ENCODE measurements at regions not wholly inside any gene's neighbourhood (a gene's known extent, or its start where the extent isn't known, plus 50 kb on each side); places are given as distances from the start of the nearest gene placed in this dataset.

DNA sequence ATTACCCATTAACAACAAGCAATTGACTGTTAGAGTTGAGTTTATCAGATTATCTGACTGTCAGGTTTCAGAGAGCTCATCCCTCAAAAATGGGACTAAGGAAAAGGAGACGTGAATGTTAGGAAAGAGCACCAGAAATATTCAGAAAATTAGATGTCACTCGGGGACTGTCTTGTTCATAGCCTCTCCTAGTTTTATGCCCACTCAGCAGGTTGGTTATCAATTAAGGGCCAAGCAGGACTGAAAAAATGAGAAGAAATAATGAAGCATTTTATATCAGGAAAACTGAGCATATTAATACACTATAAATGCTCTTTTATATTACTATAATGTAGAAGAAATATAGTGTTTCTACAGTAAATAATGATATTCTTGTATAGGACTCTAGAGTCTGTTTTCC lies 188.1 kb upstream of the NRXN1 start:
- Histone ChIP-seq H3K4me2 (ENCODE audit: low read length) (no peak overlapping the region), H3K9ac (no peak overlapping the region), H3K79me2 (no peaks in the 10 kb centered on the region), H3K4me3 (ENCODE audit: low read depth, low read length) (no peak overlapping the region), H3K27ac (no peak overlapping the region), H2AFZ (no peak overlapping the region), H3K27me3 (ENCODE audit: control insufficient read depth, insufficient read depth, low read length) (no peaks in the 10 kb centered on the region), H3K4me1 (no peaks in the 10 kb centered on the region), H3K36me3 (ENCODE audit: control insufficient read depth, insufficient read depth, low read length) (no peaks in the 10 kb centered on the region), H3K9me3 (ENCODE audit: control insufficient read depth, low read length) (no peaks in the 10 kb centered on the region)
- TF ChIP-seq, protein P1, sequence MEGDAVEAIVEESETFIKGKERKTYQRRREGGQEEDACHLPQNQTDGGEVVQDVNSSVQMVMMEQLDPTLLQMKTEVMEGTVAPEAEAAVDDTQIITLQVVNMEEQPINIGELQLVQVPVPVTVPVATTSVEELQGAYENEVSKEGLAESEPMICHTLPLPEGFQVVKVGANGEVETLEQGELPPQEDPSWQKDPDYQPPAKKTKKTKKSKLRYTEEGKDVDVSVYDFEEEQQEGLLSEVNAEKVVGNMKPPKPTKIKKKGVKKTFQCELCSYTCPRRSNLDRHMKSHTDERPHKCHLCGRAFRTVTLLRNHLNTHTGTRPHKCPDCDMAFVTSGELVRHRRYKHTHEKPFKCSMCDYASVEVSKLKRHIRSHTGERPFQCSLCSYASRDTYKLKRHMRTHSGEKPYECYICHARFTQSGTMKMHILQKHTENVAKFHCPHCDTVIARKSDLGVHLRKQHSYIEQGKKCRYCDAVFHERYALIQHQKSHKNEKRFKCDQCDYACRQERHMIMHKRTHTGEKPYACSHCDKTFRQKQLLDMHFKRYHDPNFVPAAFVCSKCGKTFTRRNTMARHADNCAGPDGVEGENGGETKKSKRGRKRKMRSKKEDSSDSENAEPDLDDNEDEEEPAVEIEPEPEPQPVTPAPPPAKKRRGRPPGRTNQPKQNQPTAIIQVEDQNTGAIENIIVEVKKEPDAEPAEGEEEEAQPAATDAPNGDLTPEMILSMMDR (IDR thresholded peaks at IDR 0.05) = no peak

DNA sequence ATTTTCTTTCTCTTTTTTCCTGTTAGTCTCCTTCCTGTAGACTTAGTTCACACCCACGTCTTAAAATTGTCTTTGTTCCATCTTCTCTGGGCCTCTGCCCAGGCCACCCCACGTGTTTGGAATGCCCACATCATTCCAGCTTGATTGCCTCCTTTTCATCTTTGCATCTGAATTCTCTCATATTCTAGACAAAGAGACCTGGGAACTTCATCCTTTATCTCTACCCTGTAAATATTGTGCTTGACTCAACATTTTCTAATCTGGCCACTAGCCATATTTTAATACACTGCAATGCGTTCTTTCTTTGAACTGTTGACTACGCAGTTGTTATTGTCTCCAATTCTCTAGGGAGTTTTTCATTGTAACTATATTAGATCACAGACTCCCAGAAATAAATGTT lies 187.5 kb upstream of the NRXN1 start:
- Histone ChIP-seq H3K27me3 (ENCODE audit: control insufficient read depth, insufficient read depth, low read length) (no peaks in the 10 kb centered on the region), H3K79me2 (no peaks in the 10 kb centered on the region), H3K36me3 (ENCODE audit: control insufficient read depth, insufficient read depth, low read length) (no peaks in the 10 kb centered on the region), H3K4me2 (ENCODE audit: low read length) (no peak overlapping the region), H3K4me1 (no peaks in the 10 kb centered on the region), H3K9me3 (ENCODE audit: control insufficient read depth, low read length) (no peaks in the 10 kb centered on the region), H2AFZ (no peak overlapping the region), H3K27ac (no peak overlapping the region), H3K4me3 (ENCODE audit: low read depth, low read length) (no peak overlapping the region), H3K9ac (no peak overlapping the region)
- TF ChIP-seq, protein P1 (IDR thresholded peaks at IDR 0.05) = no peak

DNA sequence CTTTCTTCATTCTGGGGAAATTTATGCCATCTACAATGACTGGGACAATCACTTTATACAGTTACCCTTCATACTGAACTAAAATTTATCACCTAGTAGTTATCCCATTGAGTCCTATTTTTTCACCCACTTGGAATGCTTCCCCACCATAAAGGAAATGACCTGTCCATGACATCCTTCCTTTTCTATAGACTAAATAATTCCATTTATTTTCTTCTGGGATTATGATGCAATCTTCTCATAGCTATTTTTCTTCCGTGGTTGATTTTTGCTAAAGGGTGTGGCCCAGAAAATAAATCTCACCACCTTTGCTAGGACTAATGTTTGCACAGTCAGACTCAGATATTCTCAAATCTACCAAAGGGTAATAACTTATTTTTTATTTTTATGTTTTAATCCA lies 186.1 kb upstream of the NRXN1 start:
- Histone ChIP-seq H2AFZ (no peak overlapping the region), H3K27ac (no peak overlapping the region), H3K36me3 (ENCODE audit: control insufficient read depth, insufficient read depth, low read length) (no peaks in the 10 kb centered on the region), H3K9me3 (ENCODE audit: control insufficient read depth, low read length) (no peaks in the 10 kb centered on the region), H3K4me1 (no peaks in the 10 kb centered on the region), H3K4me2 (ENCODE audit: low read length) (no peak overlapping the region), H3K79me2 (no peaks in the 10 kb centered on the region), H3K27me3 (ENCODE audit: control insufficient read depth, insufficient read depth, low read length) (no peaks in the 10 kb centered on the region), H3K4me3 (ENCODE audit: low read depth, low read length) (no peak overlapping the region), H3K9ac (no peak overlapping the region)
- TF ChIP-seq, protein P1 (IDR thresholded peaks at IDR 0.05) = no peak

- TF ChIP-seq, protein P1 (IDR thresholded peaks at IDR 0.05) = no peak
Measured at GRCh38 chr2:51213826-51214225, 181.9 kb upstream of the NRXN1 start.

DNA sequence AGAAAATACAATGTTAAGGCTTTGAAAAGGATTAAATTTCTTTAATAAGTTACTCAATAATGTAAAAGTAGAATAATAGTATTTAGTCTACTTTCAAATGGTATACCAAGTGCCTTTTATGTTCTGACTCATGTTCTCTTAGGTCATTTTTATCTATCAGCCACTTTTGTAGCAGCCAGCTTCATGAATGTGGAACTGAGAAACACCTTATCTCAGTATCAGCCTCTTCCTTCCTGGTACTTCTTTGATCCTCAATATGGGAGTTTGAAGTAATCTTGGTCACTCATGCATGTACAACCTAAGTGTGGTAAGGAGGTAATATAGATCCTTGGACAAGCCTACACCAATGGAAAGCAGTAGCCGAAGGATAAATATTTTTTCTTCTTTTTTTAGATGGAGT lies 180.4 kb upstream of the NRXN1 start:
- H3K27ac ChIP-seq = no peak overlapping the region
- TF ChIP-seq, protein P1 (IDR thresholded peaks at IDR 0.05) = no peak

More at GRCh38 chr2:51213826-51214225, 181.9 kb upstream of the NRXN1 start:
- no peak overlapping the region for H3K4me3 ChIP-seq (ENCODE audit: low read depth, low read length)
- H3K4me1 ChIP-seq = no peaks in the 10 kb centered on the region
- no peaks in the 10 kb centered on the region for H3K79me2 ChIP-seq
- H3K36me3 ChIP-seq (ENCODE audit: control insufficient read depth, insufficient read depth, low read length) = no peaks in the 10 kb centered on the region
- H3K9ac ChIP-seq = no peak overlapping the region
- H3K4me2 ChIP-seq (ENCODE audit: low read length) = no peak overlapping the region
- no peak overlapping the region for H2AFZ ChIP-seq
- no peaks in the 10 kb centered on the region for H3K27me3 ChIP-seq (ENCODE audit: control insufficient read depth, insufficient read depth, low read length)
- no peak overlapping the region for H3K27ac ChIP-seq
- H3K9me3 ChIP-seq (ENCODE audit: control insufficient read depth, low read length) = no peaks in the 10 kb centered on the region

More for the DNA sequence above, 180.4 kb upstream of the NRXN1 start:
- H3K4me3 ChIP-seq (ENCODE audit: low read depth, low read length) = no peak overlapping the region
- no peak overlapping the region for H2AFZ ChIP-seq
- H3K27me3 ChIP-seq (ENCODE audit: control insufficient read depth, insufficient read depth, low read length) = no peaks in the 10 kb centered on the region
- no peaks in the 10 kb centered on the region for H3K4me1 ChIP-seq
- no peaks in the 10 kb centered on the region for H3K9me3 ChIP-seq (ENCODE audit: control insufficient read depth, low read length)
- H3K9ac ChIP-seq = no peak overlapping the region
- H3K4me2 ChIP-seq (ENCODE audit: low read length) = no peak overlapping the region
- no peaks in the 10 kb centered on the region for H3K36me3 ChIP-seq (ENCODE audit: control insufficient read depth, insufficient read depth, low read length)
- no peaks in the 10 kb centered on the region for H3K79me2 ChIP-seq

All from parathyroid adenoma (tissue), 2 donors.